K562 (cell line): ENCODE measurements at regions not wholly inside any gene's neighbourhood (a gene's known extent, or its start where the extent isn't known, plus 50 kb on each side); places are given as distances from the start of the nearest gene placed in this dataset.

Experiments
- BDP1 ChIP-seq: IDR thresholded peaks from 3 replicates; pipeline ENCODE4 v1.6.1; 2011; ENCODE audit not compliant: insufficient read length, insufficient read depth
- GATAD2A ChIP-seq: fragments of 450-650 bp; IDR thresholded peaks from 2 replicates; pipeline ENCODE4 v1.6.1; 2017
- HSF4 ChIP-seq: fragments of 250-450 bp; sonication (Bioruptor Pico); IDR thresholded peaks from 2 replicates; pipeline ENCODE4 v2.1.2; 2022; ENCODE audit warnings: mild to moderate bottlenecking, moderate library complexity, borderline replicate concordance
- MTA2 ChIP-seq: fragments of 450-650 bp; IDR thresholded peaks from 2 replicates; pipeline ENCODE4 v1.6.1; 2016; ENCODE audit warnings: low read depth
- NFE2 ChIP-seq: IDR thresholded peaks from 2 replicates; pipeline ENCODE4 v1.6.1; 2014; ENCODE audit warnings: antibody characterized with exemption, low read depth
- NR2F6 ChIP-seq: fragments of 450-650 bp; formaldehyde crosslinking; IDR thresholded peaks from 2 replicates; pipeline ENCODE4 v1.4.0; 2020; ENCODE audit warnings: mild to moderate bottlenecking
- PCBP2 ChIP-seq: fragments of 200-400 bp; formaldehyde crosslinking; IDR thresholded peaks from 2 replicates; pipeline ENCODE4 v1.6.1; 2018; ENCODE audit warnings: low read length, low read depth, mild to moderate bottlenecking, moderate library complexity; ENCODE audit not compliant: poor library complexity, severe bottlenecking
- PRPF4 ChIP-seq: fragments of 200-400 bp; formaldehyde crosslinking; IDR thresholded peaks from one replicate; pipeline ENCODE4 v1.6.1; 2017; ENCODE audit warnings: low read length, low read depth, mild to moderate bottlenecking; ENCODE audit not compliant: insufficient read depth, poor library complexity, severe bottlenecking
- SLC30A9 ChIP-seq: fragments of 250-450 bp; sonication (Bioruptor Pico); IDR thresholded peaks from 2 replicates; pipeline ENCODE4 v1.8.0; 2022; ENCODE audit warnings: mild to moderate bottlenecking, moderate library complexity
- SREBF1 ChIP-seq: fragments of 150-350 bp; IDR thresholded peaks from 2 replicates; pipeline ENCODE4 v1.6.1; 2014; ENCODE audit warnings: antibody characterized with exemption, low read depth, low read length, borderline replicate concordance
- XRCC4 ChIP-seq: IDR thresholded peaks from one replicate; pipeline ENCODE4 v1.6.1; 2011; ENCODE audit not compliant: insufficient read depth, insufficient read length; ENCODE audit errors: extremely low read depth
- ZNF197 ChIP-seq: fragments of 200-800 bp; sonication (Bioruptor generic); IDR thresholded peaks from 2 replicates; pipeline ENCODE4 v1.6.1; 2016; ENCODE audit warnings: low read depth, missing genetic modification characterization, missing compliant biosample characterization
- ZNF644 ChIP-seq: fragments of 200-800 bp; sonication (Bioruptor generic); IDR thresholded peaks from 2 replicates; pipeline ENCODE4 v1.6.1; 2016; ENCODE audit warnings: low read depth, missing genetic modification characterization, missing compliant biosample characterization
- TF ChIP-seq, protein P1 (sequence below), 3 experiments: fragments of 200-800 bp in 1 of 3; sonication (Bioruptor generic) in 1 of 3; sonication (generic) in 1 of 3; formaldehyde crosslinking in 1 of 3; IDR thresholded peaks; 2 replicates each; pipeline versions ENCODE4 v1.6.1 to v1.8.0; 2016 to 2022; ENCODE audit warnings: mild to moderate bottlenecking in 2 of 3, missing compliant biosample characterization in 2 of 3, missing genetic modification characterization in 2 of 3, missing genetic modification reagents in 1 of 3

DNA sequence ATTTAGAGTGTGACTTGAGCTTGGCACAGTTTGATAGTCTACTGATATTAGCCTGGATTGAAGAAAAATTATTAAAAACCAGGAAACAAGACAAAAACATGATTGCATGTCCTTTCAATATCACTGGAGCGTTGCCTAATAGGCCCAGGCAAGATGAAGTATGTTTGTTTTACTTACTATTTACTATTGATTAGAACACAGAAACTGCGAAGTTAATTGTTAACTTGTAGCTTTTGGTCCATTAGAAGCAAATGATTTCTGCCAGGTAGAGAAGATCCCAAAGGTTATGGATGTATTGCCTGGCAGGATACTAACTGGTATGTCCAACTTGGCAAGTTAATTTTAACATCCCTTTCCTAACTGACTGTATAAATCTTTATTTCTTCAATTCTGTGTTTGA is 268.9 kb downstream of the ETNK1 start (continued):
- no peak for TF ChIP-seq PCBP2
- no peak for TF ChIP-seq NFE2
- TF ChIP-seq NR2F6 (CRISPR knock-in tag) = no peak
- TF ChIP-seq ZNF197 (CRISPR knock-in tag) = no peak
- TF ChIP-seq MTA2 = no peak
- no peak for TF ChIP-seq HSF4 (CRISPR knock-in tag)
- TF ChIP-seq, protein P1, sequence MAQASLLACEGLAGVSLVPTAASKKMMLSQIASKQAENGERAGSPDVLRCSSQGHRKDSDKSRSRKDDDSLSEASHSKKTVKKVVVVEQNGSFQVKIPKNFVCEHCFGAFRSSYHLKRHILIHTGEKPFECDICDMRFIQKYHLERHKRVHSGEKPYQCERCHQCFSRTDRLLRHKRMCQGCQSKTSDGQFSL (CRISPR knock-in tag; IDR thresholded peaks at IDR 0.05) = no peak
- TF ChIP-seq, protein P1 (tag; IDR thresholded peaks at IDR 0.05) = no peak
- no peak for TF ChIP-seq PRPF4
- no peak for TF ChIP-seq BDP1
- TF ChIP-seq ZNF644 (tag) = no peak
- no peak for TF ChIP-seq XRCC4
- no peak for TF ChIP-seq SREBF1
- no peak for TF ChIP-seq GATAD2A
- TF ChIP-seq SLC30A9 (CRISPR knock-in tag) = no peak
- TF ChIP-seq, all 486 proteins: peak for 0
